ENCODE measurements at regions not wholly inside any gene's neighbourhood (a gene's known extent, or its start where the extent isn't known, plus 50 kb on each side); places are given as distances from the start of the nearest gene placed in this dataset.

- no peak for DNase-seq
These were observed 402.1 kb downstream of the PDCD6IP start for GRCh38 chr3:34200576-34200975.

DNA sequence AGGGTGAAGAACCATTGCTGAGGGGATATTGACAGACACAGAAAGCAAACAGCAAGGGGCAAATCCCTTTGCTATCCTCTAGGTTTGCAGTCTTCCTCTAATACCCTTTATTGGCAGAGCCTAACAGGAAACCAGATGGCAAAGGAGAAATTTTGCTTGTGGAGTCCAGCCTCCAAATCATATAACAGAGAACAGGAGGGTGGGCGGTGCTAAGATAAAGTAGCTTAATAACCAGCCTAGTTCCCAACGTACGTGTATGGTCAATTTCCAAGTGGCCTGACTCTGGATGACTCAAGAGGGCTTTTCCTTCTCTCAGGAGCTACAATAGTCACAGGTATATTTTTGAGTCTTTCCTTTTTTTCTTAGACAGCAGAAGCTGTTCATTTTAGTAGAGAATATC is 404.5 kb downstream of the PDCD6IP start:
- DNase-seq = no peak

- DNase-seq = no peak
These were observed 405.0 kb downstream of the PDCD6IP start for GRCh38 chr3:34203386-34203785.

DNA sequence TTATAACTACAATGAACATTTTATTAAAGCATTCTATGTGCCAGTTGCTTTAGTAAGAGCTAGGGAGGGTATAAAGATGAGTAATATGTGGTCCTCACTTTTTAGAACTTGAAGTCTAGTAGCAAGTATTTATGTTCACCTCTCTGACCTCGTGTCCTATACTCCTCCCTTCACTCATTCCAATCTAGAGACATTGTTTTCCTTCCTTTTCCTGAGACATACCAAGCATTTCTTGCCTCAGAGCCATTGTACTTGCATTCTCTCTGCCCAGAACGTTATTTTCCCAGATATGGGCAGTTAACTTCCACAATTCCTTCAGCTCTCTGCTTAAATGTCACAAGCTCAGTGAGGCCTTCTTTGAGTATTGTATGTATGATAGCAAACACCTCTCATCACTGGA is 408.6 kb downstream of the PDCD6IP start:
- no peak for DNase-seq

DNA sequence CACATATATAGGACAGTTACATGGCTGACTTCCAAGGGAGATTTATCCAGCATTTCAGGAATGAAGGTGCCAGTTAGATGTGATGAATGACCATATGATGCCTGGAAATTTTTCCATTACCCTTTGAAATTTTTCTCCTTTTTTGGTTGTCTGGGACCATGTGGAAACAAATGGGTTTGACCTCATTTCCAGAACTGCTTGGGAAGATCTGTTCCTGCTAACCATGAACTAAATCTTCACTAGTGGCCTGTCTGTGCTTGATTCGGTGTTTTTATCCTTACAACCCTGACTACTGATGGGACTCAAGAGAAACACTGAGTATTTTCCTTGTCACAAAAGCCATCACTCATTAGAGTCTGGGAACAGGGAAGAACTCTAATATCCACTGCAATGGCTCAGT is 409.4 kb downstream of the PDCD6IP start:
- DNase-seq = no peak

DNA sequence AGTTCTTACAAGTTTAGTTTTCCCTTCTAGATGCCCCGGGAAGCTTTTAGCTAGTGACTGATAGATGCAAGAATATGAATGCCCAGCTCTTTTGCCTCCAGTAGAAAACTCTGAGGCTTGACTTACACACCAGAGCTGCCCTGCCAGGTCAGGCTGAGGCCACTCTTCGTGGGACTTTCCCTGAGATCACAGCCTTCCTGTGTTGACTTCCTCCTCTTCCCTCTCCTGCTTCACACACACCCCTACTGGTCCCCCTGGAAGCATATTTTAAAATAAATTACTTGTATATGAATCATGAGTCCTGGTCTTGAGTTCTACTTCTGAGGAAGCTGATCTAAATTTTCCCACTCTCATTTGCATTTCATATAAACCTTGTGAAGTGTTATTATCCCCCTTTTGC is 413.7 kb downstream of the PDCD6IP start:
- no peak for DNase-seq

GRCh38 chr3:34212656-34213055 is 414.2 kb downstream of the PDCD6IP start:
- DNase-seq = no peak

- no peak for DNase-seq
These were observed 415.0 kb downstream of the PDCD6IP start for GRCh38 chr3:34213478-34213877.

- DNase-seq = no peak
These were observed 418.4 kb downstream of the PDCD6IP start for GRCh38 chr3:34216711-34217335.

GRCh38 chr3:34218706-34219385 is 420.4 kb downstream of the PDCD6IP start:
- no peak for DNase-seq

DNA sequence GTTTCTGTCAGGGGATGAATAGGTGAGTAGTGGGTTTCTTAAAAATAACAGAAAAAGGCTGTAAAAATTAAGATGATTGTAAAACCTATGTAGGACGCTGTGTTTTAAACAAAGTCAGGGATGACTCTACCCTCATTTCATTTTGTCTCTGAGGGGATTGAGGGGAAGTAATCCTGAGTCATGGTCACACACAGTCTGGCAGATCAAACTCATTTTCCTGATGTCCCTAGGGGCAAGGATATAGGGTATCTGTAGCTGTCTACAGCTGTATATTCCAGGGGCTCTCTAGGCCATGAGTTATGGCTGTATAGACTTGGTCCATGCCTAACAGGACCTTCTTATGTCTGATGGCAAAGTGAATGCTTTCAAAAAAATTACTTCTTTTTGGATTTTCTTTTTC is 421.1 kb downstream of the PDCD6IP start:
- DNase-seq = no peak

DNA sequence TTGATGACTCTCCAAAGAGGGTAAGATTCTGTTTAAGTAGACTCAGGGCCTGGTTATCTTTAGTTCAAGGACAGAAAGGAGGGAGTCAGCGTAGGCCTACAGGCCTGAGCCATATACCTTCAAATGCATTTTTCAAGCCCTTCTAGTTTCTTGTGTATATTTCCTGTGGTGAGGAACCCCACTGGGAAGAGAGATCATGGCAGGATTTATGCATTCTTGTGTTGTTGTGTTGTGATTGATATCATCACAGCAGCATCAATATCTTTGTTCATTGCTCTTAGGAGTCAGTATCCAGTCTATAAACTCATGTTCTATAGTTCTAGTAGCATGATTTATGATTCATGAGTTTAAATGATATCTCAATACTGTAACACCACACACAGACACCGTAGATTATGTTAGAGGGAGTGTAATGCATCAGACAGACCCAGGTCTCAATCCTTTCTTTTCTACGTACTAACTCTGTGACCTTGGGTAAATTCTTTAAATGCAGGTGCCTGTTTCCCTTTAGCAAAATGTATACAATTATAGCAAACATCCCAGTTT is 427.5 kb downstream of the PDCD6IP start:
- no peak for DNase-seq

DNA sequence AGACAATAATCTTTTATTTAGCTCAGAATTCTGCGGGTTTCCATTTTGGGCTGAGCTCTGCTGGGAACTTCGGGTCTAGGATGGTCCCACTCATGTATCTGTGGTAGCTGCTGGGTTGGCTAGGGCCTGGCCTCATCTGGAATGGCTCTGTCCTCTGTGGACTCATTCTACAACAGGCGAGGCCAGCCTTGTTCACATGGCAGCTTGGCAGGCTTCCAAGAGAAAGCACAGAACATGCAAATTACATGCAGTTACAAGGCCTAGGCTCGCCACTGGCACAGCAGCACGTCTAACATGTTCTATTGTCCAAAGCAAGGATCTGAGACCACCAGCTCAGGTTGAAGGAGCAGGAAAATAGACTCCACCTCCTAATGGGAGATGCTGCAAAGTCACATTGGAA is 431.4 kb downstream of the PDCD6IP start:
- no peak for DNase-seq

DNA sequence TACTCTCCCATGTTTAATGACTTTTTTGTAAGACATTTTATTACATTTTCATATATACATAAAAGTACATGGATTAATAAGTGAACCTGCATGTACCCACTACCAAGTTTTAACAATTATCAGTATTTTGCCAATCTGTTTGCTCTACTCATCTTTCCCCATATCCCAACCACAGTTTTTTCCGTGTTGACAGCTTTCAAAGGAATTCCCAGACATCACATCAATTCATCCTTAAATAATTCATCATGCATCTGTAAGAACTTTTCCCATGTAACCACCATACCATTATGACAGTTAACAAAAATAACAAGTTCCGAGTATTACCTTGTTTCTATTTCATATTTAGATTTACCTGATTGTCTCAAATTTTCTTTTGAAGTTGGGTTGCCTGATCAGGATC is 436.7 kb downstream of the PDCD6IP start:
- DNase-seq = no peak

DNA sequence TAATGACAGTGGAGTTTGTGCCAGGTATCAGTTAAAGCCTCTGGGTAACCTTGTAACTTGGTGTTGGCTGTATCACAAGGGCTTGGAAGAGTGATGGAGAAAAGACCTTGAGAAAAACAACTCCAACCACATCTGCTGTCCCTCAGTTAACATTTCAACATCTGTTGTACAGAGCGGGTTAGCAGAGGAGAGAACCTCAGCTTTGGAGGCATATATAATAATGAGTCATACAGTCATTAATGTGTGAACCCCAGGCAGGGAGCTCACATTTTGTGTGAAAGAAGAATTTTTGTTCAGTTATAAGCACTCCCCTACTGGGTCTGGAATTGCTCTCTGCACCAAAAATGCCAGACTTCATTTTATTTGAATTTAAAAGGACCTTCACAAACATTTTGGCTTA is 439.5 kb downstream of the PDCD6IP start:
- no peak for DNase-seq

- DNase-seq = no peak
These were observed 440.0 kb downstream of the PDCD6IP start for GRCh38 chr3:34238407-34238806.

DNA sequence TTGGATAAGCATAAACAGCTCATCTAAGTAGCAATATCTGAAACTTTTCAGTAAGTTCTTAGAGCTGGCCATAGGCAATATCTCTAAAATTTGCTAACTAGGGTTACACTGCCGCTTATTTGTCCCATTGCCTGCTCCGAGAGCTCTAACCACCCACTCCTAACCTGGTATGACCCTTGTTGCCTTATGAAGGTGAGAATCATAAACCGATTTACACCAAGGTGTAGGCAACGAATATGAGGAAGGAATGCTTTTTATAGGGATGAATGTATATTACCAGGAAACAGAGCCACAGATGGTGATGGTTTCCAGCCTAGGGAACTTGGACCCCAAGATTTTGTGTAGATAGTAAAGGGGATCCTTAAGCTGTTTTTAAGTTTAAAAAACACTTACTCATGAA is 440.9 kb downstream of the PDCD6IP start:
- DNase-seq = no peak

DNA sequence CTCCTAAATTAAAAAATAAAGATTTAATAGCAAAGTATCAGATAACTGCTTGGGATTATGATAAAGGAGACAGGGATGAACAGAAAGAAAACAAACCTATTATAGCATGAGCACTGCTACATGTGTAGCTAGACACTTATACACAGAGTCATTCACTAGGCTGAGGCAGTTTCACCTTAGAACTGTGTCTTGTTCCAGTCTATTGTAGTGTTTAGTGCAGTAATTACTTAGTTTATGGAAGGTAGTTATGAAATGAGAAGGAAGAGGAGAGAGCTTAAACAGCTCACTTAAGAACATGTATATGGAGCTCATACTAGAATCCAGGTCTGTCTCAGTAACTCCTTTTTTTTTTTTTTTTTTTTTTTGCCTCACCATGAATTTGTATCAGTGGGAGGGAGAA is 441.4 kb downstream of the PDCD6IP start:
- no peak for DNase-seq

DNA sequence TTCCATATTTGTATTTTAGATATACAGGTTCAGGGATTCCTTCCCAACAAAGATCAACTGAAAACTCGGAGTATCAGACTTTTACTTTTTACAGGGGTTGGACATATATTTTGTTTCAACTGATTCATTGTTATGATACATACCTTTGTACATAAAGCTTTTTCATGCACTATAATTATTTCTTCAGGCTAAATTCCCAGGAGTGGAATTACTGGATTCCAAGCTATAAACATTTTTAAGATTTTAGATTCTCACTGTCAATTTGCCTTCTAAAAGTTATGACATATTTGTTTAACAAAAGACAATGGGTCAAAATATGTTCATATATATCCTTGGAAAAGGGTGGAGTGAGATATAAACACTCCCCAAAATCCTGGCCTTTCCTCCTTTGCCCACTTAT is 449.0 kb downstream of the PDCD6IP start:
- DNase-seq = no peak

DNA sequence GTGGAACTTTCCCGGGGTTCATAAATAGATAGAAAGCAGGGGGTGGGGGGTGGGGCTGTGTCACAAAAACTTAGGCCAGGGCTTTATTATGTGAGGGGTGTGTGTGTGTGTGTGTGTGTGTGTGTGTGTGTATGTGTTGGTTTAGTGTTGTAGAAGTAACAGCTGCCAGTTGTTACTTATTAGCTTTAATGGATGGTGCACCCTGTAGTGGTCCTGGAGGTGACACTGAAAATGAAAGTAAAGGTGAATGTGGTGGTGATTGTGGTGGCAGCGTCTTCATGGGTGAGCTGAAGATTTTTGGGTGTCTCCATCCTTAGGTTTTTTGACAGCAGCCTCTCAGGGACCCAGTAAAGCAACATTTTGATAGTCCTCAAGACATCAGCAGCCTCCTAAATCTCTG is 449.9 kb downstream of the PDCD6IP start:
- DNase-seq = no peak

DNA sequence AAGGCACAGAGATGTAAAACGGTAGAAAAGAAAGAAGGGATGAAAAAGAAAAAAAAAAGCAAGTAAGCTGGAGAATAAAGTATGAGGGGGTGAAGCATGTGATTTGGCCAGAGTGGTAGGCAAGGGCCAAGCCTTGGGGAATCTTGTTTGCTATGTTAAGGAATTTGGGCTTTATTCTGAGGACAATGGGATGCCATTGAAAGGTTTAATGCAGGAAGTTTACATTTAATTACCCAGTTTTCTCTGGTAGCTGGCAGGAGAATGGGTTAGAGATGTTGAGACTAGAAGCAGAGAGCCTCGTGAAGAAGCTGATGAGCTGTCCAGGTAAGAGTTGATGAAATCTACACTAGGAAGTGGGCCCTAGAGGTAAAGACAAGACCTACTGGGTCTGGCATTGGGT is 455.9 kb downstream of the PDCD6IP start:
- no peak for DNase-seq

GRCh38 chr3:34256021-34256420 is 457.6 kb downstream of the PDCD6IP start:
- no peak for DNase-seq

DNA sequence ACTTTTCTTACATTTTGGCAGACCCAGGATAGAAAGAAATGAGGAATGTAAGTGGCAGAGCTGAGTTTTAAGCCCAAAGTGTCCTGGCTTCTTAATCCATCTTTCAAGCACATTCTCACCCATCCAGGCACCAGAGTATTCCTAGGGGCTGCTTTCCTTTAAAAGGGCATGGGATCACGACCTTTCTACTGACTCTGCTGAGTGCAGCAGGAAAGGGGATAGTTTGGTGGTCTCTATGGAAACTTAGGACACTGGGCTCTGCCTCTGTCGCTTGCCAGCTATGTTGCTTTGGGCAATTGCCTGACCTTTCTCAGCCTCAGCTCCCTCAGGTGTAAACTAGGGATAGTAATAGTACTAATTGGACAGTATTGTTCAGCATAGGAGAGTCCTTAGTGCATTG is 458.4 kb downstream of the PDCD6IP start:
- no peak for DNase-seq

- DNase-seq = no peak
These were observed 460.0 kb downstream of the PDCD6IP start for GRCh38 chr3:34258271-34258998.
